ENCODE measurements at regions not wholly inside any gene's neighbourhood (a gene's known extent, or its start where the extent isn't known, plus 50 kb on each side); places are given as distances from the start of the nearest gene placed in this dataset.
A peak's percentile ranks its signal among the peaks of the same experiment; 100 is the strongest.

GRCh38 chr3:132253262-132253878, 63.8 kb upstream of the ACP3 start:
- intact Hi-C loops (cut with micrococcal nuclease) = loop anchor here (1.0 to 10.0 kb wide), 2 partner anchors 90 to 391 kb away; no protein-coding TSS in a partner anchor
- H3K27ac ChIP-seq (ENCODE audit: low read depth, low read length) = no peak overlapping the region
- no TSS peak for BruUV-seq (replicated peaks)

More at GRCh38 chr3:132253262-132253878, 63.8 kb upstream of the ACP3 start:
- H3K36me3 ChIP-seq (ENCODE audit: control insufficient read depth in 1 of 2, insufficient read depth in 2 of 2, low read length in 2 of 2) = no peaks in the 10 kb centered on the region
- ATAC-seq = peak; percentile 87
- H3K4me1 ChIP-seq (ENCODE audit: control insufficient read depth in 1 of 2, insufficient read depth in 2 of 2, low read length in 2 of 2) = no peaks in the 10 kb centered on the region
- H4K20me1 ChIP-seq (ENCODE audit: insufficient read depth) = no peaks in the 10 kb centered on the region
- H3K9me2 ChIP-seq (ENCODE audit: insufficient read depth) = no peaks in the 10 kb centered on the region
- POLR2A ChIA-PET = no interaction called here
- no peak overlapping the region for H3K4me3 ChIP-seq (replicated peaks in 1 of 2; ENCODE audit: low read depth in 1 of 2, low read length in 2 of 2)
- peak; percentile 56 for DNase-seq (ENCODE audit: low read depth, low spot score)
- TF ChIP-seq CTCF (IDR thresholded peaks at IDR 0.05 in 2 of 3, conservative IDR thresholded peaks at IDR 0.05 in 1 of 3; ENCODE audit: borderline replicate concordance in 1 of 3, insufficient read depth in 1 of 3, low read depth in 2 of 3, low read length in 2 of 3) = peak; percentile 69 to 74 (median 73); a peak in 5 of 6 replicates
- TF ChIP-seq SIN3A (IDR thresholded peaks at IDR 0.05; ENCODE audit: low read depth) = no peak
- TF ChIP-seq RAD21 (IDR thresholded peaks at IDR 0.05; ENCODE audit: low read depth) = peak; percentile 70
- CTCF ChIA-PET = interaction anchor here (4.1 kb wide), 1 partner anchor 90 kb away, joined by 30 read pairs; no protein-coding TSS in a partner anchor
- H3K27me3 ChIP-seq (ENCODE audit: insufficient read depth, low read length) = no peaks in the 10 kb centered on the region
- no peak overlapping the region for H3K4me2 ChIP-seq (ENCODE audit: low read length)
- H3K9ac ChIP-seq (ENCODE audit: low read length) = no peak overlapping the region
- RAD21 ChIA-PET (ENCODE audit: low non-redundant PET in 1 of 2, low total read pairs in 2 of 2, uncharacterized antibody in 2 of 2, unreplicated experiment in 2 of 2) = interaction anchor here in 1 of 2 experiments (0.8 kb wide), 1 partner anchor 90 kb away, joined by 4 read pairs; no protein-coding TSS in a partner anchor
- no peaks in the 10 kb centered on the region for H3K79me2 ChIP-seq (ENCODE audit: insufficient read depth, low read length)
- no peaks in the 10 kb centered on the region for H3K9me3 ChIP-seq (ENCODE audit: control insufficient read depth in 1 of 2, insufficient read depth in 1 of 2, low read depth in 1 of 2, low read length in 2 of 2)
- no peak overlapping the region for H2AFZ ChIP-seq (ENCODE audit: low read depth, low read length, poor library complexity, severe bottlenecking)

Data from HCT116 (cell line).